A549 (cell line): ENCODE measurements at regions not wholly inside any gene's neighbourhood (a gene's known extent, or its start where the extent isn't known, plus 50 kb on each side); places are given as distances from the start of the nearest gene placed in this dataset.

ENCODE experiments used
- CTCF ChIP-seq: fragments of >200 bp; sonication (Bioruptor Twin); formaldehyde crosslinking; IDR thresholded peaks from 3 replicates; pipeline ENCODE4 v1.5.1; 2016
- POLR2A ChIP-seq: IDR thresholded peaks from 2 replicates; pipeline ENCODE4 v1.6.1; 2012; ENCODE audit warnings: mild to moderate bottlenecking, low read length
- RCOR1 ChIP-seq: fragments of 150-350 bp; IDR thresholded peaks from 2 replicates; pipeline ENCODE4 v1.6.1; 2014; ENCODE audit warnings: antibody characterized with exemption, low read length, low read depth
- TF ChIP-seq, protein P1 (sequence below): fragments of 450-650 bp; IDR thresholded peaks from 2 replicates; pipeline ENCODE4 v1.6.1; 2014; ENCODE audit warnings: antibody characterized with exemption

- TF ChIP-seq POLR2A, result no peak
- TF ChIP-seq, protein P1, sequence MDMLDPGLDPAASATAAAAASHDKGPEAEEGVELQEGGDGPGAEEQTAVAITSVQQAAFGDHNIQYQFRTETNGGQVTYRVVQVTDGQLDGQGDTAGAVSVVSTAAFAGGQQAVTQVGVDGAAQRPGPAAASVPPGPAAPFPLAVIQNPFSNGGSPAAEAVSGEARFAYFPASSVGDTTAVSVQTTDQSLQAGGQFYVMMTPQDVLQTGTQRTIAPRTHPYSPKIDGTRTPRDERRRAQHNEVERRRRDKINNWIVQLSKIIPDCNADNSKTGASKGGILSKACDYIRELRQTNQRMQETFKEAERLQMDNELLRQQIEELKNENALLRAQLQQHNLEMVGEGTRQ, result no peak
- no peak for TF ChIP-seq RCOR1
- TF ChIP-seq CTCF, result no peak
Measured at GRCh38 chr10:7085913-7086589, 324.8 kb downstream of the SFMBT2 start.
